ENCODE measurements at regions not wholly inside any gene's neighbourhood (a gene's known extent, or its start where the extent isn't known, plus 50 kb on each side); places are given as distances from the start of the nearest gene placed in this dataset.

DNA sequence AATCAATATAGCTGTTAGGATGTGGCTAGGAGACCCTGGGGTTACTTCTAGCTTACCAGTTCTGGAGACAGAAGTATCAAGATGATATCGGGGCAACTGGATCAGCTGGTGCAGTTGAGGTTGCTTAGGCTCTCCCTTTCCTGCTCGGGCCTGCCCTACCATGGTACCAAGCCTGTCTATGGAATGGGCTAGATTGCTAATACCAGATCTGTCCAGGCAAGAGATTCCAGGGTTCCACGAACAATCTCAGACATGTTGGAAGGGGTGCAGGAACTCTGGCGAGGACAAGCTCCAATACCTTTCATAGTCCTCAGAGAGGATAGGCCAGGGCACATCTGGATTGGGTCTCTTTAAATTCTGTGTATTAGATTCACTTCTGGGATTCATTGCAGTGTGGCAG is 53.8 kb downstream of the ADM start:
- no peak for DNase-seq (ENCODE audit: low spot score)

DNA sequence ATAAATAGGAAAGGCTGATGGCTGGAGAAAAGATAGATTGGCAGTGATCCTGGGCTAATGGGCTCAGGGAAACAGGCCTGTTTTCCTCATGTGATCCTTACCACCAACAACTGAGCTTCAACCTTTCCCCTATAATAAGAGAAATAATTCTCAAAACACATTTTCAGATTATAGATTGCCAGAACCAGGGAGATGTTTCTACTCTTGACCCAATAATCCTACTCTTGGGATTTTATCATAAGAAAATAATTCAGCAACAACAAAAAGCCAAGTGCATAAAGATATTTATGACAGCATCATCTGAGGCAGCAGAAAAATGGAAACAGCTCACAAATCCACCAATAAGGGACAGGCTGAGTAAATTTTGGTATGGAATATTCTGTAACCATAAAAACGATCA is 54.3 kb downstream of the ADM start:
- DNase-seq (ENCODE audit: low spot score) = no peak

DNA sequence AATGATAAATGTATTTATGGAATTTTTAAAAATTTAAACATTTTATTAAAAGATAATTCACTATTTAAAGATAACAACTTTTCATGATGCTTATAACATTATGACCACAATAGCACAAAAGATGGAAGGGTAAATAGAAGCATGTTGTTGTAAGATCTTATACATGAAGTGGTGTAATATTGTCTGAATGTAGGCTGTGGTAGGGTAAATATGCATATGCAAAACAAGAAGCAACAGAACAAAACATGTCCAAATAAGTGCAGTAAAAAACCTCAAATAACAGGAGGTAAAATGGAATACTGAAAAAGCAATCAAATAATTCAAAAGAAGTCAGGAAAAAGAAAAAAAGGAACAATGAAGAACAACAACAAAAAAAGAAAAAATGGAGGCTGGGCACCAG is 56.0 kb downstream of the ADM start:
- DNase-seq (ENCODE audit: low spot score) = no peak

DNA sequence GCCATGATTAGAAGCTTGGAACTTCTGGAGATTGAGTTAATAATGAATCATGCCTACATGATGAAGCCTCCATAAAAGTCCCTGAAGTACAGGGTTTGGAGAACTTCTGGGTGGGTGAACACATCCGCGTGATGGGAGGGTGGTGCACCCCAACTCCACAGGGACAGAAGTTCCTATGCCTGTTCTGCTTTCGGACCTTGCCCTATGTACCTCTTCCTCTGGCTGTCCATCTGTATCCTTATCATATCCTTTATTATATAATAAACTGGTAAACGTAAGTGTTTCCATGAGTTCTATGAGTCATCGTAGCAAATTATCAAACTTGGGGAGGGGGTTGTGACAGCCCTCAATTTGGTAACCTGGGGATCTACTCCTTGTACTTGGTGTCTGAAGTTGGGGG is 60.2 kb downstream of the ADM start:
- DNase-seq (ENCODE audit: low spot score) = no peak

DNA sequence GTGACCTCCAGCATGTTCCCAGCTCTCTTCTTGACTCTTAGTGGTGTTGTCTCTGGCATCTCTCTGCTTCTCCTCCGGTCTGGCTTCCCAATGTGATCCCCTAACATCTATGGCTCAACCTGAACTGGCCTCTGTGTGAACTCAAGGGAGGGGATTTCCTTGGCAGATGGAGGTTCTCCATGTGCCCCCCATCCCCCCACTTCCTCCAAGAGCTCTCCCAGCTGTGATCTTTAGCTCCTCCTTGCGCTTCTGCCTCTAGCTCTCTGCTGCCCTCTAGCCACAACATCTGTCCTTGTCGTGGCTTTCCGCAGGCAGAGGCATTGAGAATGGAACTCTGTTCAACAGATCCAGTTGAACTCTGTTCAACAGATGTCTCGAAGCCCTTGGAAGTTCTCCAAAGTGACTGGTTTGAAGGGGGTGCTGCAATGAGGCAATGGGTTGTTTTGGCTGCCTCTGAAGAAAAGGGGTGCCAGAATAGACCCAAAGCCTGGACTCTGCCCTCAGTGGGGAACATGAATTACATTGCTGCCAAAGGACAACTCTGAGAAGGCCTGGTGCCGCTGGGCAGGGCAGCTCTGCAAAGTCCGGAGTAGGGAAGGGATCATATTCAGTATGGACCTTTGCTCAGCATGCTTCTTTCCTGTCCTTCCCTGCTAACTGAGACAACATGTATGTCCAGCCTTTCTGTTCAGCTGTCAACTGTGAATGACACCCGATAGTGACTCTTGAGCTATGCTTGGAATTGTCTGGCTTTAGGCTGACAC is 61.9 kb downstream of the ADM start:
- DNase-seq (ENCODE audit: low spot score) = peak; percentile 57

DNA sequence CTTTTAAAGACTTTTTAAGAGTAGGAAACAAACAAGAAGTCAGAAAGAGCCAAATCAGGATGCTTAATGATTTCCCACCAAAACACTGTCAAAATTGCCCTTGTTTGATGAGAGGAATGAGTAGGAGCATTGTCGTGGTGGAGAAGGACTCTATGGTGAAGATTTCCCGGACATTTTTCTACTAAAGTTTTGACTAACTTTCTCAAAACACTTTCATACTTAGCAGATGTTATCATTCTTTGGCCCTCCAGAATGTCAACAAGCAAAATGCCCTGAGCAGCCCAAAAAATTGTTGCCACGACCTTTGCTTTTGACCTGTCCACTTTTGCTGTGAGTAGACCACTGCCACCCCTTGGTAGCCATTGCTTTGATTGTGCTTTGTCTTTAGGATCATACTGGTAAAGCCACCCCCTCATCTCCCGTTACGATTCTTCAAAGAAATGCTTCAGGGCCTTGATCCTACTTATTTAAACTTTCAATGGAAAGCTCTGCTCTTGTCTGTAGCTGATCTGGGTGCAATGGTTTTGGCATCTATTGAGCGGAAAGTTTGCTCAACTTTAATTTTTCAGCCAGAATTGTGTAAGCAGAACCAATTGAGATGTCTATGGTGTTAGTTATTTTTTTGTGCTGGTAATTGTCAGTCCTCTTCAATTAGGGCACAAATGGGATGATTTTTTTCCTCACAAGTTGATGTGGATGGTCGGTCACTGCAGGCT is 67.2 kb downstream of the ADM start:
- DNase-seq (ENCODE audit: low spot score) = no peak

DNA sequence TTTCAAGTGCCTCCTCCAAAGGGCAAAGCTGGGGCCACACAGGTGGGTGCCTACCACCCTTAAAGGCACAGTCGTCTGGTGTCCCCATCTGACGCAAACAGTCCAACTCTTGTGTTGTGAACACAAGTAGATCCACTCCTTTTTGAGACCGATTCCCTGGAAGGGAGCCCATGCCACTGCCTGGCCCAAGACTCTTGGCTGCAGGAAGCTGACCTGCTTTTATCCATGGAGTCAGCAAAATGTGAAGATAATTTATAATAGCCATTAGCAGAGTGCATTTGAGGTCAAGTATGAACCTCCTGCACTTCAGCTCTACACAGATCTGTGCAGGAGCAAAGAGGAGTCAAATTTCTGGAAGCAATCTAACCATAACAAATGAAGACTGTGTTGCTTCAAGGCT is 68.5 kb downstream of the ADM start:
- DNase-seq (ENCODE audit: low spot score) = no peak

DNA sequence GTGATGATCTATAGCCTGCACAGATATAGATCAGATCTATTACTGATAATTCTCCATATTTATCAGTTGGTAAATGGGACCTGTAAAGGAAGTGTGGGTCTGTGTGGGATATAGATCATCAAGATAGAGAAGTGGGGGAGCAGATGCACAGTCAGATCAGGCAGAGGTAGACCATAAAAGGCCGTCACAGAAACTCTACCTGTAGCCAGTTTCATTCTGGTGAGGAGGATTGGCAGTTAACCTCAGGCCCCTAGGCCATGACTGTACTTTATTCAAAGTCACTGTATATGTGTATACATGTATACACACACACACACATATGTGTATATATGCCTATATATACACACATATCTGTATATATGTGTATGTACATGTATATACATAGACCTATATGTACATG is 69.1 kb downstream of the ADM start:
- no peak for DNase-seq (ENCODE audit: low spot score)

DNA sequence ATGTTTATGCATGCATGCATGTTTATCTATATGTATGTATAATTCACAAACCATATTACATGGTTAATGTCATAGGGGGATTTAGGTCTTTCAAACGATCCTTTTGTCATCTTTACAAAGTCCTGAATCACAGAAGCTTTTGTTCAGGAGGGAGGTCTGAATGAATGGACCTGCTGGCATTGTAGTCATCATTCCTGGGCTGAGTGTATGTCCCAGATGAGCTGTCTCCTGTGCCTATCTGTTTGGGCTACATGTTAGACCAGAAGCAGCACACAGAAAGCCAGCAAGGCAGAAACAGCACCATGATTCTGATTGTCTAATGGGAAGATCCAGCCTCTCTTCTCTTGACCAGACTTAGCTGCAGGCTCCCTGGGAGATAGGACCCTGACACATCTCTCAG is 69.5 kb downstream of the ADM start:
- no peak for DNase-seq (ENCODE audit: low spot score)

DNA sequence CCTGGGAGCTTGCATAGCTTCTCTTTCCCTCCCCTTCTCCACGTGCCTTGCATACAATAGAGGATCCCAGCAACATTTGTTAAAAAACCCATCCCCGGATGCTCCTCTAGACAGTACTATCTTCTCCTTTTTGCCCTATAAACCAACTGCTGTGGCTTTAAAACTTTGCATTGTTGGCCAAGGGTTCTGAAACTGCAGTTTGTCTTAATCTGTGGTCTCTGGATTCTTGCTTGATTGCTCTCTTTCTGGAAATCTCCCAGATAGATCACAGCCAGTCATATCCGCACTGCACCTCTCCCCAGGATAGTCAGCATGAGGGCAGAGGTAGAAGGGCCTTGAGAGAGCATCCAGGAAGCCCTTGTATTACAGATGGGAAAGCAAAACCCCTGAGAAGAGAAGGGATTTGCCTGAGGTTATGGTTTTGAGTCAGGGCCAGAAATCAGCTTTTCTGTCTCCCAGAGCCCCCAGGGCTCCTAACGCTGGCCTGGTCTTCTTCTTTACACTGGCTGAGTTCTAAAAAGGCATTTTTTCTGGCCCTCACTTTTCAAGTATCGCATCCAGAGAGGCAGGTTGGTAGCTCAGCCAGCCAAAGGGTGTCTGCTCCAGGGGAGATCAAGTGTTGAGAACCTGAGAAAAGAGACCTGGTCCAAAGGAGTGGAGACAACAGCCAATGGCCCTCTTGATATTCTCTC is 70.6 kb downstream of the ADM start:
- no peak for DNase-seq (ENCODE audit: low spot score)

DNA sequence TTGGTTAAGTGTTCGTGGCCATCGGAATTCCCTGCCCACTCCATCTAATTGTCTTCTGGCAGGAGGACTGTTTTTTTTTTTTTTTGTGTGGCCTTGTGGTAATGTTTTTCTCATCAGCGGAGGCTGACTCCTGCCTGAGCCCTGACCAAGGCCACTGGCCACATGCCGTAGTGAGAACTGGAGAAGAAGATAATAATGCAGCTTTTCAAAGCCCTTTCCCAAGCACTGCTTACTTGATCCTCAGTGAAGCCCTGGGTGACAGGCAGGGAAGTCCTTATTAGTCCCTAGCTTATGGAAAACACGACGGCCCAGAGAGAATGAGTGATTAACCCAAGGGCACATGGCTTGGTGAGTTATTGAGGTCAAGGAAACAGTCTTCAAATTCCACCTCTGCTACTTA is 71.2 kb downstream of the ADM start:
- no peak for DNase-seq (ENCODE audit: low spot score)

DNA sequence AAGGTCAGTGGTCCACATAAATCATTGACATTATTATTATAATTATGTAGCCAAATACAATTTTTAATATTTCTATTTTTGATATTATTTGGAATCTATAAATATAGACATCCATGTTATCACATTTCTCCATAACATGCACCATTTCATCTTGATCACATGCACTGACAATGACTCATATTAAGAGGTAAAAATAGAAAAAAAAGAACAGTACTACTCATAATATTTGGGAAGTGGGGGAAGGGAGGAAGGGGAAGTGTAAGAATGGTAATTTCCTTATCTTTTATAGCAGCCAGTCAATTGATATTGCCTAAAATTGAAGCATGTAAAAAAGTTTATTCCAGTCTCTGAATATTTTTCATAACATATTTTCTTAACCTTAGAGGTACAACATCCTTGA is 72.3 kb downstream of the ADM start:
- DNase-seq (ENCODE audit: low spot score) = no peak

DNA sequence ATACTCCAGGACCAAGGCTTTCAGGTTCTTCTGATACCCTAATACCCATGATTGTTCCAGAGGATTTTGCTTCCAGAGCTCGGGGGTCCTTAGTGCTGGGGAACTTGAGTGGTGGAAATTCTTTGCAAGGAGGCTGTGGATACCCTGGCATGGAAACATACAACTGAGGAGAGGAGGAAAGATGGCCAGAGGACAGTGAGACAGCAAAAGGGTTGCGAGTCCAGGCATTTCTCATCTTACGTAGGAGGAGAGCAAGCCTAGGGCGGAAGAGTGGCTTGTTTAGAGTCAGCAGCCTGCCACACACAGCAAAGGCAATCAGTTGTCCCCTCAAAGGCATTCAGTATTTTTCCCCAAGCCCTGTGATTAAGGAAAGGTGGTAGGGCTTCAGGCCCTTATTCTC is 73.5 kb downstream of the ADM start:
- DNase-seq (ENCODE audit: low spot score) = no peak

DNA sequence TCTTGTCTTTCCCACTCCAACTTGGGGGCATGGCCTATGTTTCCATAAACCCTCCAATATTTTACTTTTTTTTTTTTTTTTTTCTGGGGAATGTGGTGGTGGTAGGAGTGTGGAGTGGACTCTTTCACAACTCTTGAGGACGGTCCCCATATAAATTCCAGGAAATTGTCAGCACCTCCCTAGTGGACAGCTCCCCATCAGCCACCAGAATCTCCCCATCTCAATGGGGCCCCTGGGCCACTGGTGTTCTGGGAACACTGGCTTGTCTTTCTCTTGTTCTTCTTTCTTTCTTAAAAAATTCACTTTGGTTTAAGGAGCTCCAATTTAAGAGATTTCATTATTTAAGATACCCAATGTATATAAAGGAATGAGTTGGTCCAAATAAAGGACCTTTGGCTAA is 74.1 kb downstream of the ADM start:
- no peak for DNase-seq (ENCODE audit: low spot score)

DNA sequence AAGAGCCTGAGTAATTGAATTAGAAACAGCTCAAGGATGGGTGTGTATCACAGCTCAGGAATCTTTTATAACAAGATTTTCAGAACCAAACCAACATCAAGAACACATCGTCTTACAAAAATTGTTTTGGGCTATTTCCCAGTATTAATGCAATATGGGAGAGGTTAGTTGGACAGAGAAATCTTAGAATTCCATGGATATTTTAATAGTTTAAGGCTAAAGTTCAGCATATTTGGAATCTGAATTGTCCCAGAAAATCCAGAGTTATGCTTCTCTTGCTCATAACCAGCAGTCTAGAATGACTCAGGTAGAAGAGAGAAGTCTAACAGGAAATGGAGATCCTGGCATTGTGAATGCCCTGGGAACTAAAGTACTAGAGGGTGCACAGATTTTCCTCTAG is 74.6 kb downstream of the ADM start:
- no peak for DNase-seq (ENCODE audit: low spot score)

DNA sequence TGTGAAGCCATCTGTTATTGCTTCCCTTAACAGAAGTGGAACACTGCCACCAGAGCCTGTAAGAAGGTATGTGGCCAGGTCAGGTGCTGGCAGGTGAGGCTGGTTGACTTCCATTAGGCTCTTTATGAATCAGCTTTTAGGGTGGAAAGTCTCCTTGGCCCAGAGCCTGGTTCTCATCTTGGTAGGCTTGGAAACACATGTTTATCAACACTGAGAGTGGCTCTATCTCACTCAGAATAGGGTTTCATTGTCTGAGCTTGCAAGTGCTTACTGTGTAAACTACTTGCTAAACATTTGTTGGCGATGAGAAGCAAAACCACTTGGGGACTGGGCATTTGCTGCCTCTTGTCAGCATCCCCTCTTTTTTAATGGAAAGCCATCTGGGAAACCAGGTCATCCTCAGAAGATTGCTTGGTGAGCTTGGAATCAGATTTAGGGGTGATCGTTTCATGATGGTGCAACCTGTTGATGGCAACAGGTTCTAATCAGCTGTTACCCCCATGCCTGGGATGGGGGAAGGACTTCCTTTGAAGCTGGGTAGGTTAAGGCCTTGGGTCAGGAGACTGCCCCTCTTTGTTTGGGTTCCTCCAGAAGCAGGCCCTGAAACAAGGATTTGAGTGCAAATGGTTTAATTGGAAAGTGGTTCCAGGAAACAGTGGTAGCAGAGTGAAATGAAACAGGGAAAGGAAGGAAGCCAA is 75.0 kb upstream of the AMPD3 start:
- no peak for DNase-seq (ENCODE audit: low spot score)

DNA sequence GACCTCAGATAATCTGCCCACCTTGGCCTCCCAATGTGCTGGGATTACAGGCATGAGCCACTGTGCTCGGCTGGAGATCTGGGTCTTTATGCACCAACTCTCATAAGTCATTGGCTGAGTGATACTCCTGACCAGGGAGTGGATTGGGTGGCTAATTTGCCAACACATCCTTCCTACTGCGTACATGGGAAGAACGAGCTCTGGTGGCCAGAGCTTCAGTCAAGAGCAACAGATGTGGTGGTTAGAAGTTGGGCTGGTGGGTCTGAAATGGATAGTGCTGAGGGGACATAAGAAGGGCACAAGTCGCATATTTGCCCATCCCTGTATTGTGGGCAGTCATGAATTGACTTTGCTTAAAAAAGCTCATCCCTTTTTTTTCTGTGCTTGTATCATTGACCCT is 74.1 kb upstream of the AMPD3 start:
- no peak for DNase-seq (ENCODE audit: low spot score)

DNA sequence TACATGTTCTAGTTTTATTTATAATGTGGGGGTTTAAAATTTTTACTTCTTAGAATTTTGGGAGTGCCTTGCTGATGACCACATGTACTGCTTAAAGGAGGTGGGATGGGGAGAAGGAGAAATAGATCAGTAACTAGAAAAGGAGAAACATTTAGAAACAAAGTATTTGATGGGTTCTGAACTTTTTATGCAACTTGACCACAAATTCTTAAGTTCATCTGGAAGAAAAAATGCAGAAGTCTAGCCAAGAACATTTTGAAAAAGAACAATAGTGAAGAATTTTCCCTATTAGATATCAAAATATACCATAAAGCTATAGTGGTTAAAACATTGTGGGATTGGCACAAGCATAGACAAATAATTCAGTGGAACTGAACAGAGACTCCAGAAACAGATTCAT is 73.3 kb upstream of the AMPD3 start:
- DNase-seq (ENCODE audit: low spot score) = no peak

DNA sequence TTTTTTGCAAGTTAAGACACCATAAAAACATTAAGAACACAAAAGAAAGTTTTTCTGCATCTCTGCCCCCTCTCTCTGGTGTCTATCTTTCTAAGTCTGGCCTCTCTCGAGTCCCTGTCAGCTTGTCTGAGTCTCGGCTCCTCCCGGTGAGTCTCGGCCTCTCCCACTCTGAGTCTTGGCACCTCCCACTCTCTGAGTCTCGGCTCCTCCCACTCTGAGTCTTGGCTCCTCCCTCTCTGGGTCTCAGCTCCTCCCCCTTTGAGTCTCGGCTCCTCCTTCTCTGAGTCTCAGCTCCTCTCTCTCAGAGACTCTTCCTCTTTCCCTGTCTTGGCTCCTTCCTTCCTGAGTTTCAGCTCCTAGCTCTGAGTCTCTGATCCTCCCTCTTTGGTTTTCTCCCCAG is 72.5 kb upstream of the AMPD3 start:
- no peak for DNase-seq (ENCODE audit: low spot score)

DNA sequence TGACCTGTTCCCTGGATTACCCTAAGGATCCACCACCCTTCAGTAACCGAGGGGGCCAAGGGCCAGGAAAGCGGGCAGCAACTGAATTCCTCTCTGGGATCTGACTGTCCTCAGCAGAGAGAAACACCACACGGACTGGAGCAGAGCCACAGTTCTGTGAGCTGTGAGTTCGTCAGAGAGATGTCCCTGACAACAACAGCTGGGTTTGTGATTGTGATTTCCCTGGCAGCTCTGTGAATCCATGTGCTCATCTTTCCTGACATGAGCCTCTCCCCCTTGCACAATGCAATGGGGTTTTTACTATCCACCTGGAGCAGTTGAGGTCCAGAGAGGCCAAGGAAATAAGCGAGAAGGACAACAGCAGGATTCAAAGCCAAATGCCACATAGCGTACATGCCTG is 69.4 kb upstream of the AMPD3 start:
- DNase-seq (ENCODE audit: low spot score) = no peak

DNA sequence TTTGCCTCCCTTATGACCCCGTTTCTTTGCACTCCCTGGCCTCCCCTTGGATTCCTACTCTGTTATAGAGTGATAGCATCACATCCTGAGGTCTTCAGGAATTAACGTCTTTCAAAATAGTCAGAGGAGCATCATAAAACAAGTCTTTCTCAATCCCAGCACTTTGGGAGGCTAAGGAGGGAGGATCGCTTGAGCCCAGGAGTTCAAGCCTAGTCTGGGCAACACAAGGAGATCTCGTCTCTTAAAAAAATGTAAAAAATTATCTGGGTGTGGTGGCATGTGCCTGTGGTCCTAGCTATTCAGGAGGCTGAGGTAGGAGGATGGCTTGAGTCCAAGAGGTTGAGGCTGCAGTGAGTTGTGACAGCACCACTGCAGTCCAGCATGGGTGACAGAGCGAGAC is 68.7 kb upstream of the AMPD3 start:
- DNase-seq (ENCODE audit: low spot score) = no peak

DNA sequence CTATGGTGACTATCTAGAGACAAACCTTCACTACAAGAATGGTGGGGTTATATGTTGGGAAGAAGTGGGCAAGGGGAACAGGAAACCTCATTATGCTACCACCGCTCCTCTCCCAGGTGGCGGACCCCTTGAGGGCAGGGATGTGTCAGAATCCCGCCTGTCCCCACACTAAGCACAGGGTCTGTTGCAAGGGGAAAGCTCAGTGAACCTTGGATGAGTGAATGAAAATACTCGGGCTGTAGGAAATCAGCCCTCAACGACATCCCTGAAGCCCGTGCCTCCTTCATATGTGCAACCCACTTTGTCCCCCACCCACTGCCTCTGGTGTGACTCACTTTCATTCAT is 68.2 kb upstream of the AMPD3 start:
- no peak for DNase-seq (ENCODE audit: low spot score)
